HepG2 (cell line): ENCODE measurements at regions not wholly inside any gene's neighbourhood (a gene's known extent, or its start where the extent isn't known, plus 50 kb on each side); places are given as distances from the start of the nearest gene placed in this dataset.

Source experiments
- AKAP8 ChIP-seq: sonication (generic); formaldehyde crosslinking; IDR thresholded peaks from 2 replicates; pipeline ENCODE4 v1.5.1; 2020; ENCODE audit warnings: mild to moderate bottlenecking, missing genetic modification reagents
- CBFB ChIP-seq: sonication (generic); formaldehyde crosslinking; IDR thresholded peaks from 2 replicates; pipeline ENCODE4 v1.4.0; 2020; ENCODE audit warnings: missing genetic modification reagents
- CTCF ChIP-seq: sonication (generic); formaldehyde crosslinking; IDR thresholded peaks from 2 replicates; pipeline ENCODE4 v1.5.0; 2020; ENCODE audit warnings: mild to moderate bottlenecking, missing genetic modification reagents, moderate library complexity
- ELF4 ChIP-seq: sonication (generic); formaldehyde crosslinking; IDR thresholded peaks from 2 replicates; pipeline ENCODE4 v1.5.0; 2020; ENCODE audit warnings: missing genetic modification reagents, mild to moderate bottlenecking, moderate library complexity, borderline replicate concordance
- GLMP ChIP-seq: sonication (generic); formaldehyde crosslinking; IDR thresholded peaks from 2 replicates; pipeline ENCODE4 v1.9.0; 2021; ENCODE audit warnings: missing genetic modification reagents, mild to moderate bottlenecking, borderline replicate concordance
- HOXA5 ChIP-seq: sonication (generic); formaldehyde crosslinking; IDR thresholded peaks from 2 replicates; pipeline ENCODE4 v1.4.0; 2020; ENCODE audit warnings: missing genetic modification reagents
- NFKBIZ ChIP-seq: IDR thresholded peaks from 2 replicates; pipeline ENCODE4 v1.6.1; 2018; ENCODE audit warnings: missing genetic modification reagents, missing compliant biosample characterization
- POLR2AphosphoS5 ChIP-seq: IDR thresholded peaks from 2 replicates; pipeline ENCODE4 v1.6.1; 2012; ENCODE audit warnings: low read depth, low read length
- RFX3 ChIP-seq: IDR thresholded peaks from 2 replicates; pipeline ENCODE4 v1.6.1; 2016; ENCODE audit warnings: missing biosample characterization, missing genetic modification reagents
- TAF1 ChIP-seq: sonication (generic); formaldehyde crosslinking; IDR thresholded peaks from 2 replicates; pipeline ENCODE4 v1.4.0; 2020; ENCODE audit warnings: missing genetic modification reagents
- ZNF225 ChIP-seq: sonication (generic); formaldehyde crosslinking; IDR thresholded peaks from 2 replicates; pipeline ENCODE4 v1.4.0; 2020; ENCODE audit warnings: mild to moderate bottlenecking, missing genetic modification reagents
- ZNF331 ChIP-seq: sonication (generic); formaldehyde crosslinking; IDR thresholded peaks from 2 replicates; pipeline ENCODE4 v1.4.0; 2020; ENCODE audit warnings: missing genetic modification reagents
- ZNF790 ChIP-seq: sonication (generic); formaldehyde crosslinking; IDR thresholded peaks from 2 replicates; pipeline ENCODE4 v1.8.0; 2022; ENCODE audit warnings: missing genetic modification reagents, mild to moderate bottlenecking, borderline replicate concordance

GRCh38 chr22:27513021-27513420 is 288.5 kb downstream of the MN1 start:
- TF ChIP-seq ZNF790 (CRISPR knock-in tag), result no peak
- TF ChIP-seq RFX3 (CRISPR knock-in tag), result no peak
- TF ChIP-seq POLR2AphosphoS5, result no peak
- no peak for TF ChIP-seq ZNF225 (CRISPR knock-in tag)
- no peak for TF ChIP-seq NFKBIZ (CRISPR knock-in tag)
- no peak for TF ChIP-seq CBFB
- TF ChIP-seq CTCF (CRISPR knock-in tag), result no peak
- TF ChIP-seq TAF1 (CRISPR knock-in tag), result no peak
- no peak for TF ChIP-seq ZNF331 (CRISPR knock-in tag)
- TF ChIP-seq GLMP (CRISPR knock-in tag), result no peak
- no peak for TF ChIP-seq ELF4
- TF ChIP-seq HOXA5 (CRISPR knock-in tag), result no peak
- TF ChIP-seq AKAP8 (CRISPR knock-in tag), result no peak
